Neural cell (in vitro differentiated cells): ENCODE measurements at regions not wholly inside any gene's neighbourhood (a gene's known extent, or its start where the extent isn't known, plus 50 kb on each side); places are given as distances from the start of the nearest gene placed in this dataset.

Source experiments
- H2AFZ ChIP-seq: fragments of 200-600, 300-800 bp; sonication (generic), shearing (Covaris generic); 2 replicates; pipeline ENCODE4 v1.6.0; 2014; ENCODE audit warnings: low read depth, mild to moderate bottlenecking, antibody characterized with exemption, low read length, moderate library complexity
- H3F3A ChIP-seq: fragments of 200-600 bp; shearing (Covaris generic); 2 replicates; pipeline ENCODE4 v1.6.1; 2016; ENCODE audit warnings: mild to moderate bottlenecking, moderate library complexity, mixed read lengths, antibody characterized with exemption, low read length; ENCODE audit not compliant: insufficient read depth, poor library complexity, severe bottlenecking
- H3K27ac ChIP-seq: fragments of 200-600, 300-800 bp; sonication (generic), shearing (Covaris generic); 2 replicates; pipeline ENCODE4 v1.5.1; 2014; ENCODE audit warnings: mild to moderate bottlenecking, low read length, moderate library complexity
- H3K27me3 ChIP-seq: fragments of 300-800, 200-600 bp; sonication (generic), shearing (Covaris generic); 2 replicates; pipeline ENCODE4 v1.6.0; 2014; ENCODE audit warnings: mild to moderate bottlenecking, low read depth, low read length, moderate library complexity; ENCODE audit not compliant: insufficient read depth
- H3K36me3 ChIP-seq: fragments of 300-800, 200-600 bp; sonication (generic), shearing (Covaris generic); 2 replicates; pipeline ENCODE4 v1.5.1; 2014; ENCODE audit warnings: mild to moderate bottlenecking, antibody characterized with exemption, low read length, moderate library complexity; ENCODE audit not compliant: insufficient read depth
- H3K4me2 ChIP-seq: fragments of 300-800, 200-600 bp; sonication (generic), shearing (Covaris generic); 2 replicates; pipeline ENCODE4 v1.6.0; 2014; ENCODE audit warnings: mild to moderate bottlenecking, low read length
- H3K4me3 ChIP-seq: fragments of 300-800, 200-600 bp; sonication (generic), shearing (Covaris generic); 2 replicates; pipeline ENCODE4 v1.5.1; 2014; ENCODE audit warnings: mild to moderate bottlenecking, low read length, moderate library complexity
- H3K79me2 ChIP-seq: fragments of 200-600 bp; shearing (Covaris generic); replicated peaks from 2 replicates; pipeline ENCODE4 v1.6.0; 2014; ENCODE audit warnings: mild to moderate bottlenecking, low read length, moderate library complexity; ENCODE audit not compliant: insufficient read depth
- H3K9ac ChIP-seq: fragments of 300-800, 200-600 bp; sonication (generic), shearing (Covaris generic); 2 replicates; pipeline ENCODE4 v1.6.1; 2016; ENCODE audit warnings: mild to moderate bottlenecking, low read length, mixed read lengths
- H3K9me2 ChIP-seq: fragments of 200-600 bp; shearing (Covaris generic); 2 replicates; pipeline ENCODE4 v1.6.1; 2016; ENCODE audit warnings: mild to moderate bottlenecking, low read length, mixed read lengths; ENCODE audit not compliant: insufficient read depth
- H3K9me3 ChIP-seq: fragments of 200-600, 300-800 bp; sonication (generic), shearing (Covaris generic); 2 replicates; pipeline ENCODE4 v1.6.1; 2016; ENCODE audit warnings: mild to moderate bottlenecking, mixed run types, low read length, moderate library complexity, mixed read lengths
- H4K20me1 ChIP-seq: fragments of 200-600 bp; shearing (Covaris generic); 2 replicates; pipeline ENCODE4 v1.6.1; 2016; ENCODE audit warnings: mild to moderate bottlenecking, mixed run types; ENCODE audit not compliant: insufficient read depth
- EP300 ChIP-seq: fragments of 450-650 bp; conservative IDR thresholded peaks from 2 replicates; pipeline ENCODE4 v1.6.1; 2014; ENCODE audit warnings: antibody characterized with exemption, mild to moderate bottlenecking, moderate library complexity; ENCODE audit not compliant: poor library complexity, severe bottlenecking
- EZH2 ChIP-seq: fragments of 200-600, 300-800 bp; shearing (Covaris generic), sonication (generic); IDR thresholded peaks from 2 replicates; pipeline ENCODE4 v1.6.1; 2014; ENCODE audit warnings: antibody characterized with exemption, low read length, borderline replicate concordance, mild to moderate bottlenecking; ENCODE audit not compliant: insufficient read depth, poor library complexity, severe bottlenecking
- MXI1 ChIP-seq: fragments of 450-650 bp; conservative IDR thresholded peaks from 2 replicates; pipeline ENCODE4 v1.6.1; 2014; ENCODE audit warnings: antibody characterized with exemption, mild to moderate bottlenecking; ENCODE audit not compliant: poor library complexity, severe bottlenecking
- POLR2AphosphoS5 ChIP-seq: IDR thresholded peaks from 2 replicates; pipeline ENCODE4 v1.6.1; 2012
- RAD21 ChIP-seq: fragments of 450-650 bp; conservative IDR thresholded peaks from 2 replicates; pipeline ENCODE4 v1.6.1; 2014; ENCODE audit warnings: antibody characterized with exemption, mild to moderate bottlenecking, moderate library complexity
- SMC3 ChIP-seq: fragments of 450-650 bp; conservative IDR thresholded peaks from 2 replicates; pipeline ENCODE4 v1.6.1; 2014; ENCODE audit warnings: antibody characterized with exemption, mild to moderate bottlenecking, moderate library complexity; ENCODE audit not compliant: poor library complexity
- TAF1 ChIP-seq: IDR thresholded peaks from 2 replicates; pipeline ENCODE4 v1.6.1; 2012; ENCODE audit warnings: low read depth
- TF ChIP-seq, protein P1 (sequence below): fragments of 450-650 bp; IDR thresholded peaks from 2 replicates; pipeline ENCODE4 v1.5.1; 2014; ENCODE audit warnings: antibody characterized with exemption, mild to moderate bottlenecking, moderate library complexity; ENCODE audit not compliant: poor library complexity, severe bottlenecking
- TF ChIP-seq, protein P2 (sequence below): IDR thresholded peaks from 2 replicates; pipeline ENCODE4 v1.6.1; 2012; ENCODE audit warnings: borderline replicate concordance

DNA sequence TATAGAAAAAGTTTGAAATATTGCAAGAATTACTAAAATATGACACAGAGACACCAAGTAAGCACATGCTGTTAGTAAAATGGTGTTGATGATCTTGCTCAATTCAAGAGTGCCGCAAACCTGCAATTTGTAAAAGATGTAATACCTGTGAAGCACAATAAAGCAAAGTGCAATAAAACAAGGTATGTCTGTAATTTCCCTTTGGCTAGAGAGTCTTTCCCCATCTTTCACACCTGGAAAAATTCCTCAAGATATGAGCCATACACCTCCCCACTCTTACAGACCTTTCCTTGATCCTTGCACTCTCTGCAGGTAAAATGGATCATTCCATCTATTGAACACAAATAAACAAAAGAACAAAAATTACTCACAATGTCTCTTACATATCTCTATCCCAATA, 597.8 kb downstream of the EFNA5 start:
- Histone ChIP-seq H3K27me3 (no peaks in the 10 kb centered on the region), H3K9me2 (no peaks in the 10 kb centered on the region), H3K27ac (no peak overlapping the region), H4K20me1 (no peaks in the 10 kb centered on the region), H3K9me3 (peaks cover 7% of the 10 kb centered on the region), H3K79me2 (no peaks in the 10 kb centered on the region), H3K4me2 (no peak overlapping the region), H3K4me3 (no peak overlapping the region), H2AFZ (no peak overlapping the region), H3F3A (no peaks in the 10 kb centered on the region), H3K9ac (no peak overlapping the region), H3K36me3 (no peaks in the 10 kb centered on the region)
- TF ChIP-seq MXI1 (no peak), SMC3 (no peak), EZH2 (no peak), EP300 (no peak)
- TF ChIP-seq, protein P1, sequence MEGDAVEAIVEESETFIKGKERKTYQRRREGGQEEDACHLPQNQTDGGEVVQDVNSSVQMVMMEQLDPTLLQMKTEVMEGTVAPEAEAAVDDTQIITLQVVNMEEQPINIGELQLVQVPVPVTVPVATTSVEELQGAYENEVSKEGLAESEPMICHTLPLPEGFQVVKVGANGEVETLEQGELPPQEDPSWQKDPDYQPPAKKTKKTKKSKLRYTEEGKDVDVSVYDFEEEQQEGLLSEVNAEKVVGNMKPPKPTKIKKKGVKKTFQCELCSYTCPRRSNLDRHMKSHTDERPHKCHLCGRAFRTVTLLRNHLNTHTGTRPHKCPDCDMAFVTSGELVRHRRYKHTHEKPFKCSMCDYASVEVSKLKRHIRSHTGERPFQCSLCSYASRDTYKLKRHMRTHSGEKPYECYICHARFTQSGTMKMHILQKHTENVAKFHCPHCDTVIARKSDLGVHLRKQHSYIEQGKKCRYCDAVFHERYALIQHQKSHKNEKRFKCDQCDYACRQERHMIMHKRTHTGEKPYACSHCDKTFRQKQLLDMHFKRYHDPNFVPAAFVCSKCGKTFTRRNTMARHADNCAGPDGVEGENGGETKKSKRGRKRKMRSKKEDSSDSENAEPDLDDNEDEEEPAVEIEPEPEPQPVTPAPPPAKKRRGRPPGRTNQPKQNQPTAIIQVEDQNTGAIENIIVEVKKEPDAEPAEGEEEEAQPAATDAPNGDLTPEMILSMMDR: no peak
- TF ChIP-seq, protein P2, sequence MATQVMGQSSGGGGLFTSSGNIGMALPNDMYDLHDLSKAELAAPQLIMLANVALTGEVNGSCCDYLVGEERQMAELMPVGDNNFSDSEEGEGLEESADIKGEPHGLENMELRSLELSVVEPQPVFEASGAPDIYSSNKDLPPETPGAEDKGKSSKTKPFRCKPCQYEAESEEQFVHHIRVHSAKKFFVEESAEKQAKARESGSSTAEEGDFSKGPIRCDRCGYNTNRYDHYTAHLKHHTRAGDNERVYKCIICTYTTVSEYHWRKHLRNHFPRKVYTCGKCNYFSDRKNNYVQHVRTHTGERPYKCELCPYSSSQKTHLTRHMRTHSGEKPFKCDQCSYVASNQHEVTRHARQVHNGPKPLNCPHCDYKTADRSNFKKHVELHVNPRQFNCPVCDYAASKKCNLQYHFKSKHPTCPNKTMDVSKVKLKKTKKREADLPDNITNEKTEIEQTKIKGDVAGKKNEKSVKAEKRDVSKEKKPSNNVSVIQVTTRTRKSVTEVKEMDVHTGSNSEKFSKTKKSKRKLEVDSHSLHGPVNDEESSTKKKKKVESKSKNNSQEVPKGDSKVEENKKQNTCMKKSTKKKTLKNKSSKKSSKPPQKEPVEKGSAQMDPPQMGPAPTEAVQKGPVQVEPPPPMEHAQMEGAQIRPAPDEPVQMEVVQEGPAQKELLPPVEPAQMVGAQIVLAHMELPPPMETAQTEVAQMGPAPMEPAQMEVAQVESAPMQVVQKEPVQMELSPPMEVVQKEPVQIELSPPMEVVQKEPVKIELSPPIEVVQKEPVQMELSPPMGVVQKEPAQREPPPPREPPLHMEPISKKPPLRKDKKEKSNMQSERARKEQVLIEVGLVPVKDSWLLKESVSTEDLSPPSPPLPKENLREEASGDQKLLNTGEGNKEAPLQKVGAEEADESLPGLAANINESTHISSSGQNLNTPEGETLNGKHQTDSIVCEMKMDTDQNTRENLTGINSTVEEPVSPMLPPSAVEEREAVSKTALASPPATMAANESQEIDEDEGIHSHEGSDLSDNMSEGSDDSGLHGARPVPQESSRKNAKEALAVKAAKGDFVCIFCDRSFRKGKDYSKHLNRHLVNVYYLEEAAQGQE: no peak

DNA sequence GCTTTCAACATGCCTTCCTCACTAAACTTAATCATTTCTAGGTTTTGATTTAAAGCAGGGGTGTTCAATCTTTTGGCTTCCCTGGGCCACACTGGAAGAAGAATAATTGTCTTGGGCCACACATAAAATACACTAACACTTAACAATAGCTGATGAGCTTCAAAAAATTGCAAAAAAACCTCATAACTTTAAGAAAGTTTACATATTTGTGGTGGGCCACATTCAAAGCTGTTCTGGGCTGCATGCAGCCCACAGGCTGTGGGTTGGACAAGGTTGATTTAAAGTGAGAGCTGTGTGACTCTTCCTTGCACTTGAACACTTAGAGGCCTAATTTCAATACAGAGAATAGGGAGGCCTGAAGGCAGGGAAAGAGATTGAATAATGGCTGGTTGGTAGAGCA, 598.3 kb downstream of the EFNA5 start:
- no peaks in the 10 kb centered on the region for H3K27me3 ChIP-seq
- no peaks in the 10 kb centered on the region for H3F3A ChIP-seq
- no peaks in the 10 kb centered on the region for H3K9me2 ChIP-seq
- no peak overlapping the region for H3K27ac ChIP-seq
- H3K79me2 ChIP-seq: no peaks in the 10 kb centered on the region
- H3K9me3 ChIP-seq: peaks cover 7% of the 10 kb centered on the region
- H4K20me1 ChIP-seq: no peaks in the 10 kb centered on the region
- H3K9ac ChIP-seq: no peak overlapping the region
- no peaks in the 10 kb centered on the region for H3K36me3 ChIP-seq
- TF ChIP-seq EP300: no peak
- H2AFZ ChIP-seq: no peak overlapping the region
- no peak overlapping the region for H3K4me2 ChIP-seq
- H3K4me3 ChIP-seq: no peak overlapping the region

DNA sequence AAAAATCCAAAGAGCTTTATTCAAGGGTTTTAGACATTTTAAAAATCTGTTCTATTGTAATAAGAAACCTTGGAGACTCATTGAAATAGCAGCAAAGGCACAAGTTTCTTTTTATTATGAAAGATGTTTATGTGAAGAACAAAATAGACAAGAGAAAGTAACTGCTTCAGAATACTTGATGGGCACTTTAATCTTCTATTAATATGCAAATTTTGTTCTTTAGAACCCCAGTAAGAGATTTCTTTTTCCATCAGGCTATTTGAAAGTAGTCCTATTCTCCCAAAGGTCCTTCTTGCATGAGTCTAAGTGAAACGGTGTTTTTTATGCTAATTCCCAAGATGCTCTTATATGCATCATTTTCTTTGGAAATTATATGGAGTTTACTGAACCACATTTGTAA, 602.0 kb downstream of the EFNA5 start:
- H3F3A ChIP-seq: no peaks in the 10 kb centered on the region
- H3K9me2 ChIP-seq: no peaks in the 10 kb centered on the region
- H3K9ac ChIP-seq: no peak overlapping the region
- no peaks in the 10 kb centered on the region for H3K36me3 ChIP-seq
- no peak overlapping the region for H3K27ac ChIP-seq
- TF ChIP-seq EP300 (no peak), MXI1 (no peak), TAF1 (no peak), SMC3 (no peak), RAD21 (no peak), POLR2AphosphoS5 (no peak), EZH2 (no peak)
- TF ChIP-seq, protein P1: no peak
- TF ChIP-seq, protein P2: no peak
- H3K4me3 ChIP-seq: no peak overlapping the region
- H2AFZ ChIP-seq: no peak overlapping the region
- H3K4me2 ChIP-seq: no peak overlapping the region
- peaks cover 7% of the 10 kb centered on the region for H3K9me3 ChIP-seq
- H4K20me1 ChIP-seq: no peaks in the 10 kb centered on the region
- H3K79me2 ChIP-seq: no peaks in the 10 kb centered on the region
- no peaks in the 10 kb centered on the region for H3K27me3 ChIP-seq
